AG04450 (cell line): ENCODE measurements at regions not wholly inside any gene's neighbourhood (a gene's known extent, or its start where the extent isn't known, plus 50 kb on each side); places are given as distances from the start of the nearest gene placed in this dataset.

ENCODE experiments used
- CTCF ChIA-PET: fragments of 300-600, 350-600 bp; formaldehyde crosslinking; extraction: SDS; loops from one replicate; lab custom pipeline; 2022; ENCODE audit warnings: antibody characterized with exemption, inconsistent platforms; lab: Charles Lee
- POLR2A ChIA-PET: fragments of 350-600 bp; formaldehyde crosslinking; extraction: SDS; loops from one replicate; lab custom pipeline; 2021; ENCODE audit warnings: antibody characterized with exemption, inconsistent platforms; lab: Yijun Ruan, JAX
- DNase-seq: peaks from one replicate; pipeline ENCODE4 v3.0.0-alpha.2; 2011; ENCODE audit warnings: low read depth, low spot score
- H3K27ac ChIP-seq: one replicate; pipeline ENCODE4 v1.5.1; 2012; ENCODE audit warnings: low read depth, low read length, control low read depth
- H3K27me3 ChIP-seq: one replicate; pipeline ENCODE4 v1.6.0; 2012; ENCODE audit warnings: low read length; ENCODE audit not compliant: control insufficient read depth, insufficient read depth
- H3K4me3 ChIP-seq: 2 replicates; pipeline ENCODE4 v1.5.1; 2011; ENCODE audit warnings: mild to moderate bottlenecking, low read depth, low read length, control low read depth
- H3K9me3 ChIP-seq: 2 replicates; pipeline ENCODE4 v1.5.1; 2012; ENCODE audit warnings: low read length; ENCODE audit not compliant: control insufficient read depth, insufficient read depth
- TF ChIP-seq, protein P1 (sequence below): IDR thresholded peaks from 2 replicates; pipeline ENCODE4 v1.5.1; 2011; ENCODE audit warnings: low read depth, low read length, control low read depth, inconsistent platforms

DNA sequence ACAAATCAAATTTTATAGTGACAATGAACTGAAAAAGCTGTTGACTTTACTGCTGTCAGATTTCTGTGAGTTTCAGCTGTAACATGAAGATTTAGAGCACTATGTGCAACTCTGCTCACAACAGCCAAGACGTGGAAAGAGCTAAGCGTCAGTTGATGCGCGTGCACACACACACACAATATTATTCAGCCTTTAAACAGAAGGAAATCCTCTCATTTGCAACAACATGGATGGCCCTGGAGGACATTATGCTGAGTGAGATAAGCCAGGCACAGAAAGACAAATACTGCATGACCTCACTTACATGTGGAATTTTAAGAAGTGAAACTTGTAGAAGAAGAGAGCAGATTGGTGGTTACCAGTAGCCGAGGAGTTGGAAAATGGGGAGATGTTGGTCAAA is 82.8 kb upstream of the FRMD4A start:
- no peak for DNase-seq
- Histone ChIP-seq H3K4me3 (no peak overlapping the region), H3K27me3 (no peaks in the 10 kb centered on the region), H3K27ac (no peak overlapping the region), H3K9me3 (no peaks in the 10 kb centered on the region)
- TF ChIP-seq, protein P1, sequence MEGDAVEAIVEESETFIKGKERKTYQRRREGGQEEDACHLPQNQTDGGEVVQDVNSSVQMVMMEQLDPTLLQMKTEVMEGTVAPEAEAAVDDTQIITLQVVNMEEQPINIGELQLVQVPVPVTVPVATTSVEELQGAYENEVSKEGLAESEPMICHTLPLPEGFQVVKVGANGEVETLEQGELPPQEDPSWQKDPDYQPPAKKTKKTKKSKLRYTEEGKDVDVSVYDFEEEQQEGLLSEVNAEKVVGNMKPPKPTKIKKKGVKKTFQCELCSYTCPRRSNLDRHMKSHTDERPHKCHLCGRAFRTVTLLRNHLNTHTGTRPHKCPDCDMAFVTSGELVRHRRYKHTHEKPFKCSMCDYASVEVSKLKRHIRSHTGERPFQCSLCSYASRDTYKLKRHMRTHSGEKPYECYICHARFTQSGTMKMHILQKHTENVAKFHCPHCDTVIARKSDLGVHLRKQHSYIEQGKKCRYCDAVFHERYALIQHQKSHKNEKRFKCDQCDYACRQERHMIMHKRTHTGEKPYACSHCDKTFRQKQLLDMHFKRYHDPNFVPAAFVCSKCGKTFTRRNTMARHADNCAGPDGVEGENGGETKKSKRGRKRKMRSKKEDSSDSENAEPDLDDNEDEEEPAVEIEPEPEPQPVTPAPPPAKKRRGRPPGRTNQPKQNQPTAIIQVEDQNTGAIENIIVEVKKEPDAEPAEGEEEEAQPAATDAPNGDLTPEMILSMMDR: no peak
- ChIA-PET CTCF (interaction anchor here (0.5 to 2.1 kb wide), 2 partner anchors 26 to 229 kb away, joined by 3 to 5 read pairs; no protein-coding TSS in a partner anchor), POLR2A (no interaction called here)

DNA sequence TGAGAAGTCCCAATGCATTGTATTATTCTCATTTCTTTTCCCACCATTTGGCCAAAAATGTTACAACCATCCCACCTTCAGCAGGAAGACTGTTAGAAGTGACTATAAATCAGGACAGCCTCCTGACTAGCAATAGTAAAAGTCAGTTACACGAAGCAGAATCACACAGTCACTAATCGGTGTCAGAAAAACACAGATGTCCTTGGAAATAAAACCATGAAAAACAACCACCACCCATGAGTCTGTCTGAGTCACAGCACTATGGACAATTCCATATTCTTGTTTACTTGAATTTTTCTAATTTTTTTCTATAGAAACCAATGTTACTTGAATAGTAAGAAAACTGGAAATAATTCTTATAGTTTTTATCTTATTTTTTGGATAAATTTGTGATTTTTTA is 81.9 kb upstream of the FRMD4A start:
- H3K27me3 ChIP-seq: no peaks in the 10 kb centered on the region
- ChIA-PET CTCF (interaction anchor here (2.1 kb wide), 1 partner anchor 27 kb away, joined by 5 read pairs; no protein-coding TSS in a partner anchor), POLR2A (no interaction called here)
- no peak overlapping the region for H3K4me3 ChIP-seq
- no peak for DNase-seq
- no peak overlapping the region for H3K27ac ChIP-seq
- H3K9me3 ChIP-seq: no peaks in the 10 kb centered on the region
- TF ChIP-seq, protein P1: no peak

DNA sequence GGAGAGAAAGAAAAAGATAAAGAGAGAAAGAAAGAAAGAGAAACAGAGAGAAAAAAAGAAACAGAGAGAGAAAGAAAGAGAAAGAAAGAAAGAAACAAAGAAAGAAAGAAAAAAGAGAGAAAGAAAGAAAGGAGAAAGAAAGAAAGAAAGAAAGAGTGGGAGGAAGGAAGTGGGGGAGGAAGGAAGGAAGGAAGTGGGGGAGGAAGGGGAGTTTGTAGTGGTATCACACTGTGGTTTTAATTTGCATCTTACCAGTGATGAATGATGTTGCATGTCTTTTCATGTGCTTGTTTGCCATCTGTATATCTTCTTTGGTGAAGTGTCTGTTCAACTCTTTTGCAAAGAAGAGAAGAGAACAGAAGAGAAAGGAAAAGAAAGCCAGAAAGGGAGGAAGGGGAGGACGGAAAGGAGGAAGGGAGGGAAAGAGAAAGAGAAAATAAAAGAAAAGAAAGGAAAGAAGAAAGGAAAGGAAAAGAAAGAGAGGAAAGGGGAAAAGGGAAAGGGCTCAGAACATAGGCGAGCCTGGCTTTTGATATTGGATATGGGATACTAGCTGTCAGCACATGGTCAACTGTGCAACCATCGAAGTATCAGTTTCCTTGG is 79.2 kb upstream of the FRMD4A start:
- Histone ChIP-seq H3K4me3 (no peak overlapping the region), H3K27ac (no peak overlapping the region), H3K9me3 (no peaks in the 10 kb centered on the region), H3K27me3 (no peaks in the 10 kb centered on the region)
- POLR2A ChIA-PET: no interaction called here
- no peak for DNase-seq
- CTCF ChIA-PET: interaction anchor here (1.7 kb wide), 1 partner anchor 13 kb away, joined by 9 read pairs; no protein-coding TSS in a partner anchor
- TF ChIP-seq, protein P1: no peak

DNA sequence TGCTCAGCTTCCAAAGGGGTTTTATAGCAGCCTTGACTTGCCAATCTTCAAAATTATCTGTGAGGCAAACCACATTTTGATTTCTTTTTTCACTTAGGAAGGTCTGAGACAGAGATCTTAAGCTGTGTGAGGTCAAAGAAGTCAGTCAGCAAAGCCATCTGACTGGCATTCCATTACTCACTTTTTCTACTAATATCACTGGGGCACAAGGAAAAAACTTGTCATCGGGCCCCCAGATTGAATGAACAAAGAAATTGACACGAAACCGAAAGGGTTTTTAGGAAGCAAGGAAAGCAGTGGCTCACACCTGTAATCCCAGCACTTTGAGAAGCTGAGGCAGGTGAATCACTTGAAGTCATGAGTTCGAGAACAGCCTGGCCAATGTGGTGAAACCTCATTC is 78.5 kb upstream of the FRMD4A start:
- Histone ChIP-seq H3K27me3 (no peaks in the 10 kb centered on the region), H3K9me3 (no peaks in the 10 kb centered on the region), H3K4me3 (no peak overlapping the region), H3K27ac (no peak overlapping the region)
- POLR2A ChIA-PET: no interaction called here
- CTCF ChIA-PET: interaction anchor here (1.7 kb wide), 1 partner anchor 13 kb away, joined by 9 read pairs; no protein-coding TSS in a partner anchor
- TF ChIP-seq, protein P1: no peak
- DNase-seq: no peak

DNA sequence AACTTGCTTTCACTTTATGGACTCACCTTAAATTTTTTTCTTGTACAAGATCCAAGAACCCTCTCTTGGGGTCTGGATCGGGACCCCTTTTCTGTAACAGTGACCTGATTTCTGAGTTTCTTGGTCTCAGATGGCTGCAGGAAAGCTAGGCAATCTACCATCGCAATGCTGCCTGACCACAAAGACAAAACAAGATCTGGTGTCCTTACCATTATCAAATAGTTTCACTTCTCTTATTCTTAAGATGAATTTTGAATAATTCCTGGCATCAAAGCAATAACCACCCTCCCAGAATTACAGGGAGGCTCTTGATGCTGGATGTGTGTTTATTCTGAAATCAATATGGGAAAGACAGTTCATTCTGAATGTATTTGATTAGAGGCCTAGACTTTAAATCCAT is 77.4 kb upstream of the FRMD4A start:
- Histone ChIP-seq H3K27me3 (no peaks in the 10 kb centered on the region), H3K27ac (no peak overlapping the region), H3K4me3 (no peak overlapping the region), H3K9me3 (no peaks in the 10 kb centered on the region)
- POLR2A ChIA-PET: no interaction called here
- CTCF ChIA-PET: interaction anchor here (1.7 kb wide), 1 partner anchor 11 kb away, joined by 9 read pairs; no protein-coding TSS in a partner anchor
- TF ChIP-seq, protein P1: no peak
- DNase-seq: no peak
